PC-9 (cell line): ENCODE measurements at regions not wholly inside any gene's neighbourhood (a gene's known extent, or its start where the extent isn't known, plus 50 kb on each side); places are given as distances from the start of the nearest gene placed in this dataset.

ENCODE experiments used
- EZH2 ChIP-seq: fragments of 200-600 bp; sonication (generic); IDR thresholded peaks from 2 replicates; pipeline ENCODE4 v1.8.0; 2017; ENCODE audit warnings: antibody characterized with exemption, low read depth
- TF ChIP-seq, protein P1 (sequence below): fragments of 200-600 bp; sonication (generic); conservative IDR thresholded peaks from 2 replicates; pipeline ENCODE4 v1.6.1; 2017; ENCODE audit warnings: mixed run types, antibody characterized with exemption, mild to moderate bottlenecking, moderate library complexity

DNA sequence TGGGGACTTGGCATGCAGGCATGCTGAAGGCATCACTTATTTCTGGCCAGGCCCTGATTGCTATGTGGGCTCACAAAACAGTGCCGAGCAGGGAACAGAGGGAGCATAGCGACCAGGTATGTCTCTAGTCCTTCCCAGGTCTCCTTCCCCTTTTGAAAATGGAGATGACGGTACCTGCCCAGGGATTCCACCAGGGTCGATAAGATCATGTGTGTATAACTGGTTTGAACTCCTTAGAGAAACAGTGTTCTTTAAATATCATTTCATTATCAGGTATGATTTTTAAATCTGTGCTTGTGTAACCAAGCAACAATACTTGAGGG, 280.6 kb downstream of the FOXO1 start:
- TF ChIP-seq, protein P1, sequence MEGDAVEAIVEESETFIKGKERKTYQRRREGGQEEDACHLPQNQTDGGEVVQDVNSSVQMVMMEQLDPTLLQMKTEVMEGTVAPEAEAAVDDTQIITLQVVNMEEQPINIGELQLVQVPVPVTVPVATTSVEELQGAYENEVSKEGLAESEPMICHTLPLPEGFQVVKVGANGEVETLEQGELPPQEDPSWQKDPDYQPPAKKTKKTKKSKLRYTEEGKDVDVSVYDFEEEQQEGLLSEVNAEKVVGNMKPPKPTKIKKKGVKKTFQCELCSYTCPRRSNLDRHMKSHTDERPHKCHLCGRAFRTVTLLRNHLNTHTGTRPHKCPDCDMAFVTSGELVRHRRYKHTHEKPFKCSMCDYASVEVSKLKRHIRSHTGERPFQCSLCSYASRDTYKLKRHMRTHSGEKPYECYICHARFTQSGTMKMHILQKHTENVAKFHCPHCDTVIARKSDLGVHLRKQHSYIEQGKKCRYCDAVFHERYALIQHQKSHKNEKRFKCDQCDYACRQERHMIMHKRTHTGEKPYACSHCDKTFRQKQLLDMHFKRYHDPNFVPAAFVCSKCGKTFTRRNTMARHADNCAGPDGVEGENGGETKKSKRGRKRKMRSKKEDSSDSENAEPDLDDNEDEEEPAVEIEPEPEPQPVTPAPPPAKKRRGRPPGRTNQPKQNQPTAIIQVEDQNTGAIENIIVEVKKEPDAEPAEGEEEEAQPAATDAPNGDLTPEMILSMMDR: no peak
- no peak for TF ChIP-seq EZH2
